HG03378 (cell line): ENCODE measurements at regions not wholly inside any gene's neighbourhood (a gene's known extent, or its start where the extent isn't known, plus 50 kb on each side); places are given as distances from the start of the nearest gene placed in this dataset.

ENCODE experiments used
- ATAC-seq: cut with Tn5 transposase; IDR thresholded peaks from one replicate; pipeline ENCODE4 v1.9.1; 2021; ENCODE audit warnings: mild to moderate bottlenecking, moderate library complexity; ENCODE audit not compliant: unreplicated experiment

GRCh38 chr3:188940573-188940932 lies 231.2 kb upstream of the TPRG1 start:
- no peak for ATAC-seq

GRCh38 chr3:188941103-188941502 lies 230.7 kb upstream of the TPRG1 start:
- no peak for ATAC-seq

- ATAC-seq, result no peak
These were observed 229.6 kb upstream of the TPRG1 start for GRCh38 chr3:188942191-188942590.

GRCh38 chr3:188943591-188943990 lies 228.2 kb upstream of the TPRG1 start:
- no peak for ATAC-seq

- no peak for ATAC-seq
These were observed 227.7 kb upstream of the TPRG1 start for GRCh38 chr3:188944108-188944507.

GRCh38 chr3:188946351-188947240 lies 225.2 kb upstream of the TPRG1 start:
- ATAC-seq, result no peak

- ATAC-seq, result no peak
These were observed 224.1 kb upstream of the TPRG1 start for GRCh38 chr3:188947401-188948280.

GRCh38 chr3:188948281-188948996 lies 223.3 kb upstream of the TPRG1 start:
- no peak for ATAC-seq

- ATAC-seq, result no peak
These were observed 222.8 kb upstream of the TPRG1 start for GRCh38 chr3:188948997-188949389.

- no peak for ATAC-seq
These were observed 222.3 kb upstream of the TPRG1 start for GRCh38 chr3:188949456-188949855.

- ATAC-seq, result no peak
These were observed 221.8 kb upstream of the TPRG1 start for GRCh38 chr3:188949996-188950395.

- no peak for ATAC-seq
These were observed 220.8 kb upstream of the TPRG1 start for GRCh38 chr3:188950832-188951489.

- no peak for ATAC-seq
These were observed 220.0 kb upstream of the TPRG1 start for GRCh38 chr3:188951734-188952133.

GRCh38 chr3:188954590-188955208 lies 217.1 kb upstream of the TPRG1 start:
- peak; percentile 56 for ATAC-seq

GRCh38 chr3:188955919-188956318 lies 215.9 kb upstream of the TPRG1 start:
- ATAC-seq, result no peak

- no peak for ATAC-seq
These were observed 214.8 kb upstream of the TPRG1 start for GRCh38 chr3:188956839-188957489.

- no peak for ATAC-seq
These were observed 212.8 kb upstream of the TPRG1 start for GRCh38 chr3:188959013-188959412.

- no peak for ATAC-seq
These were observed 209.2 kb upstream of the TPRG1 start for GRCh38 chr3:188962253-188963247.

GRCh38 chr3:188964957-188965356 lies 206.8 kb upstream of the TPRG1 start:
- ATAC-seq, result no peak
